ENCODE measurements at regions not wholly inside any gene's neighbourhood (a gene's known extent, or its start where the extent isn't known, plus 50 kb on each side); places are given as distances from the start of the nearest gene placed in this dataset.

- no peak for TF ChIP-seq CTCF (IDR thresholded peaks at IDR 0.05)
Observed at GRCh38 chr2:67851956-67852824, 210.6 kb downstream of the C1D start.

- TF ChIP-seq CTCF (IDR thresholded peaks at IDR 0.05): no peak
Observed at GRCh38 chr2:67854103-67854743, 208.6 kb downstream of the C1D start.

GRCh38 chr2:67854798-67855197 is 208.0 kb downstream of the C1D start:
- no peak; the same call in 1 of the 2 replicates for TF ChIP-seq CTCF (IDR thresholded peaks at IDR 0.05)

- no peak for TF ChIP-seq CTCF (IDR thresholded peaks at IDR 0.05)
Observed at GRCh38 chr2:67856866-67857265, 205.9 kb downstream of the C1D start.

- TF ChIP-seq CTCF (IDR thresholded peaks at IDR 0.05): no peak
Observed at GRCh38 chr2:67857836-67858235, 205.0 kb downstream of the C1D start.

- no peak for TF ChIP-seq CTCF (IDR thresholded peaks at IDR 0.05)
Observed at GRCh38 chr2:67858886-67859285, 203.9 kb downstream of the C1D start.

GRCh38 chr2:67865917-67866316 is 196.9 kb downstream of the C1D start:
- no peak for TF ChIP-seq CTCF (IDR thresholded peaks at IDR 0.05)
